ENCODE measurements at regions not wholly inside any gene's neighbourhood (a gene's known extent, or its start where the extent isn't known, plus 50 kb on each side); places are given as distances from the start of the nearest gene placed in this dataset.

DNA sequence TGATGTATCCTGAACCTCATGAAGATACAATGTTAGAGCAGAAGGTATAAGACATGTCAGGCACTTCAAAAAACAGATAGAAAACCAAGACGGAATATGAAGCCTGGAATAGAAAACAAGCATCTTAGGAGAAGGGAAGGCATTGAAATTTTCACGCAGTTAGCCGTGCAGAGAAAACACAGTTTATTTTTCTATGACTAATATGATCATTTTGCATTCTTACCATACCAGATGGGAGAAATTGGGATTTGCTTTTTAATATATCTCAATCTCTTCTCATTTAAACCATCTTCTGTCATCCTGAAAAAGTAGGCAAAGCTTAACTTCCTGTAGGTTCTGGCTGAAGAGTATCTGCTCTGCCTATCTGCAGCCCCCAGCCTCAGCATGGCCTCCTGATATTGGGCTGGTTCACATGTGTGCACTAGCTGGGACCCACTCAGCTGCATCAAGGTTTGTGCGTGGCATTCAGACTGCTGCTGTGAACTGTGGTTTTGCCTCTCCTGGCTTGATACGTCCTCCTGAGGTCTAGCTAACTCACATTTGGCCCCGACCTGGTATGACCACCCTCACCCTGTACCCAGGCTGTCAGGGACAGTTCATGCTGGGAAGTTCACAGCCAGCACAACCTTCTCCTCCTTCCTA lies 392.5 kb upstream of the SASH1 start:
- H3K27me3 ChIP-seq (replicated peaks in 1 of 4; ENCODE audit: control insufficient read depth in 3 of 4, extremely low read depth in 1 of 4, insufficient read depth in 3 of 4, low read length in 3 of 4): no peaks in the 10 kb centered on the region
- H3K9me3 ChIP-seq (ENCODE audit: insufficient read depth in 2 of 2, low read depth in 1 of 2, low read length in 1 of 2): peaks cover 7 to 12% of the 10 kb centered on the region in 2 experiments
- H3K27ac ChIP-seq (ENCODE audit: low read depth, low read length): no peak overlapping the region
- no peaks in the 10 kb centered on the region for H3K23me2 ChIP-seq (ENCODE audit: low read depth, low read length)
- no peak overlapping the region for H2BK20ac ChIP-seq (ENCODE audit: low read length)
- H3K36me3 ChIP-seq (ENCODE audit: control insufficient read depth in 2 of 4, insufficient read depth in 4 of 4, low read length in 3 of 4): no peaks in the 10 kb centered on the region
- H3K23ac ChIP-seq (ENCODE audit: insufficient read length): no peak overlapping the region
- FAIRE-seq: no peak
- H4K91ac ChIP-seq (replicated peaks; ENCODE audit: insufficient read length, low read length): no peak overlapping the region
- no peak overlapping the region for H3K9ac ChIP-seq (replicated peaks in 1 of 4; ENCODE audit: extremely low read depth in 1 of 4, low read depth in 3 of 4, low read length in 3 of 4)
- POLR2A ChIA-PET (ENCODE audit: partially characterized antibody): no interaction called here
- no peak overlapping the region for H3K4me2 ChIP-seq (ENCODE audit: insufficient read depth in 1 of 2, low read depth in 2 of 2, low read length in 2 of 2)
- no peak overlapping the region for H2BK12ac ChIP-seq (ENCODE audit: low read depth, low read length)
- H3K79me1 ChIP-seq (ENCODE audit: low read depth, low read length): no peaks in the 10 kb centered on the region
- peak overlapping the region; percentile 80; the same call in 1 of the 2 replicates for H4K8ac ChIP-seq (ENCODE audit: extremely low read depth, insufficient read depth, low read length)
- no peak overlapping the region for H3K14ac ChIP-seq (ENCODE audit: insufficient read length)
- peak overlapping the region; percentile 91 for H2AFZ ChIP-seq (ENCODE audit: low read length)
- H2BK5ac ChIP-seq (ENCODE audit: low read depth, low read length): no peak overlapping the region
- H3K4ac ChIP-seq (replicated peaks; ENCODE audit: insufficient read length, low read depth, low read length): no peak overlapping the region
- TF ChIP-seq YY1 (IDR thresholded peaks at IDR 0.05; ENCODE audit: low read depth, low read length) (no peak), ZNF274 (IDR thresholded peaks at IDR 0.05; ENCODE audit: borderline replicate concordance, extremely low read depth, low read length) (no peak), RXRA (IDR thresholded peaks at IDR 0.05; ENCODE audit: insufficient read depth, low read depth, low read length) (no peak)
- TF ChIP-seq, protein P1, sequence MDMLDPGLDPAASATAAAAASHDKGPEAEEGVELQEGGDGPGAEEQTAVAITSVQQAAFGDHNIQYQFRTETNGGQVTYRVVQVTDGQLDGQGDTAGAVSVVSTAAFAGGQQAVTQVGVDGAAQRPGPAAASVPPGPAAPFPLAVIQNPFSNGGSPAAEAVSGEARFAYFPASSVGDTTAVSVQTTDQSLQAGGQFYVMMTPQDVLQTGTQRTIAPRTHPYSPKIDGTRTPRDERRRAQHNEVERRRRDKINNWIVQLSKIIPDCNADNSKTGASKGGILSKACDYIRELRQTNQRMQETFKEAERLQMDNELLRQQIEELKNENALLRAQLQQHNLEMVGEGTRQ (IDR thresholded peaks at IDR 0.05; ENCODE audit: low read length): no peak
- H2BK120ac ChIP-seq (replicated peaks; ENCODE audit: low read depth, low read length): no peak overlapping the region
- H3K79me2 ChIP-seq (ENCODE audit: control insufficient read depth in 1 of 2, insufficient read depth in 2 of 2, low read length in 2 of 2): no peaks in the 10 kb centered on the region
- no peak overlapping the region for H2AK5ac ChIP-seq (ENCODE audit: low read depth, low read length)
- no peak overlapping the region for H2BK15ac ChIP-seq (ENCODE audit: low read length)
- H3K4me3 ChIP-seq (ENCODE audit: extremely low read depth in 1 of 4, insufficient read depth in 2 of 4, low read depth in 3 of 4, low read length in 4 of 4): no peak overlapping the region
- H3K56ac ChIP-seq (replicated peaks; ENCODE audit: insufficient read length, low read depth, low read length): no peak overlapping the region
- WGBS, 2 experiments (ENCODE audit: extremely low coverage in 1 of 2, insufficient coverage in 1 of 2, insufficient read length in 1 of 2, insufficient replicate concordance in 2 of 2, low coverage in 1 of 2, low lambda C conversion rate in 2 of 2, missing lambda C conversion rate in 1 of 2): 95% methylated on average over 6 of the region's 6 CpGs; no CpG with 5 or more reads in 1 of the 2 experiments
- no peak overlapping the region for H4K5ac ChIP-seq (ENCODE audit: insufficient read length, low read depth, low read length)
- H4K20me1 ChIP-seq (replicated peaks in 1 of 2; ENCODE audit: control insufficient read depth in 1 of 2, insufficient read depth in 2 of 2, low read length in 2 of 2): peaks cover 0 to 1% of the 10 kb centered on the region in 2 experiments
- no peak overlapping the region for H3K18ac ChIP-seq (ENCODE audit: extremely low read depth, low read length)
- no peak for DNase-seq (ENCODE audit: low read depth in 1 of 2, low spot score in 2 of 2)
- H3K4me1 ChIP-seq (replicated peaks in 1 of 4; ENCODE audit: control insufficient read depth in 3 of 4, insufficient read depth in 4 of 4, low read length in 3 of 4): no peaks in the 10 kb centered on the region
- CTCF ChIA-PET (ENCODE audit: partially characterized antibody): no interaction called here

Measured in H1 (cell line).